OCI-M2 (cell line): ENCODE measurements at regions not wholly inside any gene's neighbourhood (a gene's known extent, or its start where the extent isn't known, plus 50 kb on each side); places are given as distances from the start of the nearest gene placed in this dataset.

Source experiments
- DNase-seq: peaks from one replicate; lab custom pipeline; 2025; ENCODE audit not compliant: unreplicated experiment; lab: John Stamatoyannopoulos, UW

- DNase-seq = no peak
Measured at GRCh38 chr12:85733221-85733840, 102.9 kb downstream of the RASSF9 start.

GRCh38 chr12:85733984-85734383 is 102.2 kb downstream of the RASSF9 start:
- DNase-seq = no peak

- no peak for DNase-seq
Measured at GRCh38 chr12:85740186-85740585, 96.0 kb downstream of the RASSF9 start.

- DNase-seq = no peak
Measured at GRCh38 chr12:85741046-85741445, 95.2 kb downstream of the RASSF9 start.

GRCh38 chr12:85747941-85748495 is 88.2 kb downstream of the RASSF9 start:
- DNase-seq = no peak
